Eye (tissue), 1 donor: ENCODE measurements at regions not wholly inside any gene's neighbourhood (a gene's known extent, or its start where the extent isn't known, plus 50 kb on each side); places are given as distances from the start of the nearest gene placed in this dataset.

Source experiments
- DNase-seq: peaks from one replicate; pipeline ENCODE4 v3.0.0-alpha.2; 2015

- DNase-seq, result no peak
Observed at GRCh38 chr3:22236490-22237270, 485.7 kb upstream of the ZNF385D start.

- DNase-seq, result no peak
Observed at GRCh38 chr3:22239011-22239410, 488.0 kb upstream of the ZNF385D start.

- DNase-seq, result no peak
Observed at GRCh38 chr3:22241110-22241509, 490.1 kb upstream of the ZNF385D start.

GRCh38 chr3:22244761-22245521 lies 493.9 kb upstream of the ZNF385D start:
- peak; percentile 43 for DNase-seq

- peak; percentile 7 for DNase-seq
Observed at GRCh38 chr3:22245811-22246583, 495.0 kb upstream of the ZNF385D start.

- DNase-seq, result no peak
Observed at GRCh38 chr3:22249658-22250057, 498.6 kb upstream of the ZNF385D start.

GRCh38 chr3:22257252-22257651 lies 506.2 kb upstream of the ZNF385D start:
- no peak for DNase-seq

GRCh38 chr3:22262386-22262785 lies 511.4 kb upstream of the ZNF385D start:
- DNase-seq, result no peak

- no peak for DNase-seq
Observed at GRCh38 chr3:22263042-22263441, 512.0 kb upstream of the ZNF385D start.

GRCh38 chr3:22265403-22265802 lies 514.4 kb upstream of the ZNF385D start:
- peak; percentile 24 for DNase-seq

GRCh38 chr3:22269831-22270230 lies 518.8 kb upstream of the ZNF385D start:
- DNase-seq, result peak; percentile 27

- DNase-seq, result no peak
Observed at GRCh38 chr3:22276351-22276750, 525.3 kb upstream of the ZNF385D start.

GRCh38 chr3:22284559-22284958 lies 533.5 kb upstream of the ZNF385D start:
- no peak for DNase-seq

- DNase-seq, result no peak
Observed at GRCh38 chr3:22288756-22289155, 537.7 kb upstream of the ZNF385D start.

- DNase-seq, result no peak
Observed at GRCh38 chr3:22292681-22293080, 541.7 kb upstream of the ZNF385D start.

- DNase-seq, result no peak
Observed at GRCh38 chr3:22296601-22297000, 545.6 kb upstream of the ZNF385D start.

- DNase-seq, result no peak
Observed at GRCh38 chr3:22297436-22297835, 546.4 kb upstream of the ZNF385D start.

- no peak for DNase-seq
Observed at GRCh38 chr3:22306454-22306853, 555.4 kb upstream of the ZNF385D start.

- DNase-seq, result no peak
Observed at GRCh38 chr3:22308871-22309270, 557.9 kb upstream of the ZNF385D start.

GRCh38 chr3:22315925-22316324 lies 564.9 kb upstream of the ZNF385D start:
- no peak for DNase-seq

- no peak for DNase-seq
Observed at GRCh38 chr3:22318325-22318724, 567.3 kb upstream of the ZNF385D start.

- no peak for DNase-seq
Observed at GRCh38 chr3:22319446-22319845, 568.4 kb upstream of the ZNF385D start.

- DNase-seq, result no peak
Observed at GRCh38 chr3:22322861-22323260, 571.9 kb upstream of the ZNF385D start.

- DNase-seq, result no peak
Observed at GRCh38 chr3:22326305-22326704, 575.3 kb upstream of the ZNF385D start.
